ENCODE measurements at regions not wholly inside any gene's neighbourhood (a gene's known extent, or its start where the extent isn't known, plus 50 kb on each side); places are given as distances from the start of the nearest gene placed in this dataset.

GRCh38 chr12:115449526-115449925 is 765.6 kb upstream of the TBX3 start:
- TF ChIP-seq EZH2 (IDR thresholded peaks at IDR 0.05; ENCODE audit: insufficient read depth, poor library complexity, severe bottlenecking) (no peak), EZH2phosphoT487 (IDR thresholded peaks at IDR 0.05; ENCODE audit: insufficient read depth, low read depth) (no peak)

Measured in GM23248 (cell line).